ENCODE measurements at regions not wholly inside any gene's neighbourhood (a gene's known extent, or its start where the extent isn't known, plus 50 kb on each side); places are given as distances from the start of the nearest gene placed in this dataset.

DNA sequence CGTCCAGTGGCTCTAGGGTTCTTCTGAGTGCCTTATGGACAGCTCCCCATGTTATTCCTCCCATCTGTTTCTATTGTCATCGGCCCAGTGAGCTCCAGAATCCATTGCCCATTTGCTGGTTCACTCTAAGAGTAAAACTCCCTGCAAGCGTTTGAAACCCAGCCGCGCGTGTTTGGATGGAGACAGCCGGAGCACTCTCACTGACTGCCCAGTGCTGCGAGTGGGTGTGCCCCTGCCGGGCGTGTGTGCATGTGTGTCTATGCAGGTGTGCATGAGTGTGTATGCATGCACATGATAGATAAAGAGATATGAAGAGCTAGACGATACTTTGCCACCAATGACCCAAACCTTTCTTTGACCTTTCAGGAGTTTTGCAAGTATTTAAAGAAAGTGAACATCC lies 347.2 kb upstream of the MKI67 start:
- TF ChIP-seq, protein P1, sequence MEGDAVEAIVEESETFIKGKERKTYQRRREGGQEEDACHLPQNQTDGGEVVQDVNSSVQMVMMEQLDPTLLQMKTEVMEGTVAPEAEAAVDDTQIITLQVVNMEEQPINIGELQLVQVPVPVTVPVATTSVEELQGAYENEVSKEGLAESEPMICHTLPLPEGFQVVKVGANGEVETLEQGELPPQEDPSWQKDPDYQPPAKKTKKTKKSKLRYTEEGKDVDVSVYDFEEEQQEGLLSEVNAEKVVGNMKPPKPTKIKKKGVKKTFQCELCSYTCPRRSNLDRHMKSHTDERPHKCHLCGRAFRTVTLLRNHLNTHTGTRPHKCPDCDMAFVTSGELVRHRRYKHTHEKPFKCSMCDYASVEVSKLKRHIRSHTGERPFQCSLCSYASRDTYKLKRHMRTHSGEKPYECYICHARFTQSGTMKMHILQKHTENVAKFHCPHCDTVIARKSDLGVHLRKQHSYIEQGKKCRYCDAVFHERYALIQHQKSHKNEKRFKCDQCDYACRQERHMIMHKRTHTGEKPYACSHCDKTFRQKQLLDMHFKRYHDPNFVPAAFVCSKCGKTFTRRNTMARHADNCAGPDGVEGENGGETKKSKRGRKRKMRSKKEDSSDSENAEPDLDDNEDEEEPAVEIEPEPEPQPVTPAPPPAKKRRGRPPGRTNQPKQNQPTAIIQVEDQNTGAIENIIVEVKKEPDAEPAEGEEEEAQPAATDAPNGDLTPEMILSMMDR (IDR thresholded peaks at IDR 0.05; ENCODE audit: borderline replicate concordance, extremely low read depth, low read length, poor library complexity, severe bottlenecking) = no peak
- no peak for TF ChIP-seq EZH2 (IDR thresholded peaks at IDR 0.05; ENCODE audit: borderline replicate concordance, low read depth, low read length, severe bottlenecking)
